ENCODE measurements at regions not wholly inside any gene's neighbourhood (a gene's known extent, or its start where the extent isn't known, plus 50 kb on each side); places are given as distances from the start of the nearest gene placed in this dataset.

DNA sequence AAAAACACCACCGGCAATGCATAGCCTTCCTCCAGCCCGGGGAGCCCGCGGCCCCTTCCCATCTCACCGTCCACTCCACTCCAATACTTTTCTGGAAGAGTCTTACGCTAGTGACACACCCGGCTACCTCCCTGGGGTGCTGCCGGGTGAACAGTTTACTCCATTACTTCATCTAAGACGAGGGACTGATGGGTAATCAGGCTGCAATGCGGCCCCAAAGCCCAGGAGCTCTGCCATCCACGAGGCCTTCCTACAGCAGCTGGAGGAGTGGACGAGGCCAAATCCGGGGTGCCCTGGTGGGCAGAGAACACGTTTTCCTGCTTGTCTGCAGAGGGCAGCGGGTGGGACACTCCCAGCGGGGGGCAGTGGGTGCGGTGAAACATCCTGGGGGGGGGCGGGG is 356.2 kb upstream of the SHH start:
- TF ChIP-seq EZH2phosphoT487 (conservative IDR thresholded peaks at IDR 0.05; ENCODE audit: low read length): no peak
- TF ChIP-seq CTCF (IDR thresholded peaks at IDR 0.05; ENCODE audit: insufficient read depth, low read length, poor library complexity, severe bottlenecking): no peak
